Adrenal gland (tissue), 5 donors: ENCODE measurements at regions not wholly inside any gene's neighbourhood (a gene's known extent, or its start where the extent isn't known, plus 50 kb on each side); places are given as distances from the start of the nearest gene placed in this dataset.

Source experiments
- CTCF ChIP-seq, 6 experiments: fragments of 450-650 bp in 4 of 6; fragments of 200-600 bp in 2 of 6; sonication (generic) in 1 of 6; IDR thresholded peaks; 1 replicate in 5 of 6; 2 replicates in 1 of 6; pipeline versions ENCODE4 v1.5.1 to v1.8.0; 2016 to 2021; ENCODE audit warnings: antibody characterized with exemption in 6 of 6, mild to moderate bottlenecking in 2 of 6, moderate library complexity in 1 of 6
- POLR2A ChIP-seq, 2 donors: fragments of 450-650 bp; IDR thresholded peaks; one replicate each; pipeline ENCODE4 v1.6.1; 2017; ENCODE audit warnings: antibody characterized with exemption in 2 of 2, mild to moderate bottlenecking in 2 of 2, moderate library complexity in 1 of 2
- donor health status: DM: no; HTN: no; CAD: no.

- TF ChIP-seq CTCF (IDR thresholded peaks at IDR 0.05) (no peak), POLR2A (IDR thresholded peaks at IDR 0.05) (no peak)
Measured at GRCh38 chrX:94977562-94977961, 1303.6 kb downstream of the FAM133A start.
